H1 (cell line): ENCODE measurements at regions not wholly inside any gene's neighbourhood (a gene's known extent, or its start where the extent isn't known, plus 50 kb on each side); places are given as distances from the start of the nearest gene placed in this dataset.

ENCODE experiments used
- BRCA1 ChIP-seq: IDR thresholded peaks from 2 replicates; pipeline ENCODE4 v1.6.1; 2012; ENCODE audit warnings: low read depth, low read length, improper control_type of control experiment
- CBX8 ChIP-seq: fragments of 300-800, 300-1000 bp; sonication (generic); IDR thresholded peaks from 2 replicates; pipeline ENCODE4 v1.7.1; 2016; ENCODE audit warnings: low read depth, low read length, borderline replicate concordance
- CHD2 ChIP-seq: IDR thresholded peaks from 2 replicates; pipeline ENCODE4 v1.6.1; 2012; ENCODE audit warnings: low read length, improper control_type of control experiment
- CHD7 ChIP-seq: fragments of 300-600 bp; sonication (generic); IDR thresholded peaks from 2 replicates; pipeline ENCODE4 v1.7.1; 2012; ENCODE audit warnings: low read length, moderate library complexity, mild to moderate bottlenecking, inconsistent platforms; ENCODE audit not compliant: insufficient replicate concordance
- EP300 ChIP-seq, 2 experiments: IDR thresholded peaks; 1 replicate in 1 of 2; 2 replicates in 1 of 2; pipeline ENCODE4 v1.6.1; 2011 to 2012; ENCODE audit warnings: low read depth in 2 of 2, low read length in 2 of 2, mild to moderate bottlenecking in 2 of 2, borderline replicate concordance in 1 of 2, inconsistent platforms in 1 of 2, moderate library complexity in 1 of 2
- HDAC2 ChIP-seq, 2 experiments: fragments of 300-600 bp in 1 of 2; sonication (generic) in 1 of 2; IDR thresholded peaks; 2 replicates each; pipeline ENCODE4 v1.6.1; 2011 to 2012; ENCODE audit warnings: low read depth in 2 of 2, low read length in 2 of 2, mild to moderate bottlenecking in 2 of 2, moderate library complexity in 2 of 2, borderline replicate concordance in 1 of 2, inconsistent platforms in 1 of 2
- KDM1A ChIP-seq: fragments of 200-600, 300-600 bp; sonication (generic); IDR thresholded peaks from 2 replicates; pipeline ENCODE4 v1.7.1; 2016; ENCODE audit warnings: mild to moderate bottlenecking, low read length, borderline replicate concordance
- PHF8 ChIP-seq: fragments of 200-600 bp; sonication (generic); conservative IDR thresholded peaks from 2 replicates; pipeline ENCODE4 v1.7.1; 2012; ENCODE audit warnings: low read depth, mild to moderate bottlenecking, inconsistent platforms, low read length, moderate library complexity
- SAP30 ChIP-seq: fragments of 300-600 bp; sonication (generic); IDR thresholded peaks from 2 replicates; pipeline ENCODE4 v1.7.1; 2012; ENCODE audit warnings: low read length, moderate library complexity, mild to moderate bottlenecking, inconsistent platforms; ENCODE audit not compliant: insufficient read depth, insufficient replicate concordance
- SRF ChIP-seq: IDR thresholded peaks from 2 replicates; pipeline ENCODE4 v1.6.1; 2011; ENCODE audit warnings: mild to moderate bottlenecking, low read depth, low read length, moderate library complexity

- TF ChIP-seq PHF8 (no peak), KDM1A (no peak), CBX8 (no peak), HDAC2 (IDR thresholded peaks at IDR 0.05; ENCODE audit: borderline replicate concordance in 1 of 2, low read depth in 2 of 2, low read length in 2 of 2) (no peak), CHD2 (no peak), CHD7 (no peak), SRF (no peak), BRCA1 (no peak), SAP30 (no peak), EP300 (IDR thresholded peaks at IDR 0.05; ENCODE audit: borderline replicate concordance in 1 of 2, low read depth in 2 of 2, low read length in 2 of 2) (no peak)
These were observed 492.3 kb downstream of the PREX1 start (continued) for GRCh38 chr20:48335308-48336050.
